ENCODE measurements at regions not wholly inside any gene's neighbourhood (a gene's known extent, or its start where the extent isn't known, plus 50 kb on each side); places are given as distances from the start of the nearest gene placed in this dataset.

DNA sequence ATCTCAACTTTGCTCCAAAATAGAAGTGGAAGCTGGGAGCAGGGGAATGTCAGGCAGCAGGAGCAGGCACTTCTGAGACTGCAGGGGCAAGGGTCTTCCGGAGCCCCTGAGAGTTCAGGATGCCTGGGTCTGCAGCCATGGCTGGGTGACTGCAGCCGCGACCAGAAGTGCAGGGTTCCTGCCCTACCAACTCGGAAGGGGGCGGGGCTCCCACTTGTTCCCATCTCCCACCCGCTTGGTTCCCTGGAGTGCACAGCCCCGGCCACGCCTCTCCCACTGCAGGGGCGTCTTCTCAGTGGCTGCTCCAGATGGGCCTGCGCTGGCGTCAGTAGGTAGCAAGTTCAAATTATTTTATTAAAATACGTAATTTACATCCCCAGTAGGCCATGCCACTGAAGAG lies 1631.7 kb downstream of the OLFM4 start:
- Histone ChIP-seq H3K27me3 (no peaks in the 10 kb centered on the region), H3K27ac (no peak overlapping the region), H3K4me1 (no peaks in the 10 kb centered on the region), H3K9me3 (peaks cover 0 to 9% (median 0%) of the 10 kb centered on the region in 4 donors), H3K36me3 (no peaks in the 10 kb centered on the region), H3K4me3 (no peak overlapping the region)
- TF ChIP-seq CTCF (IDR thresholded peaks at IDR 0.05) (no peak), POLR2AphosphoS5 (IDR thresholded peaks at IDR 0.05) (no peak), POLR2A (IDR thresholded peaks at IDR 0.05) (no peak), EP300 (IDR thresholded peaks at IDR 0.05) (no peak)
- intact Hi-C loops (cut with DNase I; ENCODE audit: low total_unique reads): no loop called here
- WGBS, 5 donors: 92 to 98% (median 95%) methylated on average over 9 to 12 of the region's 12 CpGs
- DNase-seq: no peak

- Histone ChIP-seq H3K4me1 (no peaks in the 10 kb centered on the region), H3K36me3 (no peaks in the 10 kb centered on the region), H3K4me3 (no peak overlapping the region), H3K27me3 (no peaks in the 10 kb centered on the region), H3K9me3 (peaks cover 0 to 22% (median 7%) of the 10 kb centered on the region in 4 donors), H3K27ac (no peak overlapping the region)
- no peak for TF ChIP-seq CTCF (IDR thresholded peaks at IDR 0.05)
- WGBS, 5 donors: 92 to 96% (median 94%) methylated on average over 11 to 22 of the region's 22 CpGs
- intact Hi-C loops (cut with DNase I; ENCODE audit: low total_unique reads): no loop called here
- no peak for DNase-seq
Observed at GRCh38 chr13:54676526-54677113, 1648.0 kb downstream of the OLFM4 start.

DNA sequence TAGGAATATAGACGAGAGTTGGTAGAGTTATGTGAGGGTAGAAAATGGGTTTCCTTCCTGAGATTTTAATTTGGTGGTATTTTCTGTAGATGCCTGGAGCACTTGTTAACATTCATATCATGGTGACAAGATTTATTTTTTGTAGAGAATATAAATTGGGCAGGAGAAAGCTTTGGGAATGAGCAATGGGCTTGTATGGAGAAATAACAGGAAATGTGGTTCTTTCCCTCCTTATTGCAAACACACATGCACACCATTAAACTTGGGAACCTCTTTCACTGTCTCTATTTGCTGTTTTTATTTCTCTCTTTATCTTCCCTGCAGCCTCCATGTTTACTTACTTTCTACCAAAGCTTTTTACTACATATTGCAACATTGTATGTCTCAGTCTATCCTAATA lies 1653.6 kb downstream of the OLFM4 start:
- DNase-seq: no peak
- WGBS, 5 donors: 81 to 90% (median 87%) methylated on average over 1 of the region's 1 CpG
- intact Hi-C loops (cut with DNase I; ENCODE audit: low total_unique reads): no loop called here
- TF ChIP-seq CTCF (IDR thresholded peaks at IDR 0.05) (no peak), EP300 (IDR thresholded peaks at IDR 0.05) (no peak), POLR2AphosphoS5 (IDR thresholded peaks at IDR 0.05) (no peak), POLR2A (IDR thresholded peaks at IDR 0.05) (no peak)
- Histone ChIP-seq H3K4me3 (no peak overlapping the region), H3K27me3 (no peaks in the 10 kb centered on the region), H3K27ac (no peak overlapping the region), H3K36me3 (no peaks in the 10 kb centered on the region), H3K4me1 (no peaks in the 10 kb centered on the region), H3K9me3 (peaks cover 0 to 12% (median 0%) of the 10 kb centered on the region in 4 donors)

- no peak for TF ChIP-seq EP300 (IDR thresholded peaks at IDR 0.05)
- TF ChIP-seq POLR2A (IDR thresholded peaks at IDR 0.05): no peak
- no peak for TF ChIP-seq POLR2AphosphoS5 (IDR thresholded peaks at IDR 0.05)
- TF ChIP-seq CTCF (IDR thresholded peaks at IDR 0.05): no peak
- Histone ChIP-seq H3K36me3 (no peaks in the 10 kb centered on the region), H3K27ac (no peak overlapping the region), H3K27me3 (no peaks in the 10 kb centered on the region), H3K4me1 (no peaks in the 10 kb centered on the region), H3K9me3 (peaks cover 0 to 6% (median 0%) of the 10 kb centered on the region in 4 donors), H3K4me3 (no peak overlapping the region)
- intact Hi-C loops (cut with DNase I; ENCODE audit: low total_unique reads): no loop called here
- no peak for DNase-seq
- WGBS, 5 donors: 31 to 64% (median 44%) methylated on average over 1 of the region's 1 CpG
Observed at GRCh38 chr13:54687173-54687572, 1658.6 kb downstream of the OLFM4 start.

All from stomach (tissue), 8 donors.